CD8-positive, alpha-beta memory T cell (primary cell): ENCODE measurements at regions not wholly inside any gene's neighbourhood (a gene's known extent, or its start where the extent isn't known, plus 50 kb on each side); places are given as distances from the start of the nearest gene placed in this dataset.

ENCODE experiments used
- CTCF ChIA-PET: fragments of 350-600 bp; sonication (Branson Sonifier 250); formaldehyde crosslinking; loops from one replicate; lab custom pipeline; 2021; ENCODE audit warnings: antibody characterized with exemption; lab: Charles Lee
- POLR2A ChIA-PET: fragments of 350-600 bp; sonication (Branson Sonifier 250); formaldehyde crosslinking; loops from one replicate; lab custom pipeline; 2021; ENCODE audit warnings: antibody characterized with exemption; lab: Charles Lee
- DNase-seq, 5 donors: peaks; one replicate each; pipeline versions ENCODE4 v3.0.0 to v3.0.0-alpha.2; 2020 to 2022; ENCODE audit warnings: mixed read lengths in 1 of 5
- H3K27ac ChIP-seq: one replicate; pipeline ENCODE4 v1.7.0; 2013; ENCODE audit warnings: low read depth, mild to moderate bottlenecking, low read length, moderate library complexity
- H3K27me3 ChIP-seq: 2 replicates; pipeline ENCODE4 v1.7.0; 2013; ENCODE audit warnings: low read length, mild to moderate bottlenecking; ENCODE audit not compliant: insufficient read depth, poor library complexity, severe bottlenecking
- H3K36me3 ChIP-seq: 2 replicates; pipeline ENCODE4 v1.7.0; 2013; ENCODE audit warnings: mild to moderate bottlenecking, low read length, moderate library complexity; ENCODE audit not compliant: insufficient read depth
- H3K4me1 ChIP-seq: 2 replicates; pipeline ENCODE4 v1.7.0; 2013; ENCODE audit warnings: mild to moderate bottlenecking, low read length, moderate library complexity; ENCODE audit not compliant: insufficient read depth
- H3K4me3 ChIP-seq: 2 replicates; pipeline ENCODE4 v1.7.0; 2013; ENCODE audit warnings: mild to moderate bottlenecking, low read length
- H3K9me3 ChIP-seq: 2 replicates; pipeline ENCODE4 v1.7.0; 2013; ENCODE audit warnings: mild to moderate bottlenecking, low read length
- H3K27ac Mint-ChIP-seq, 8 donors: one replicate each; pipeline ENCODE4 v1.8.0; 2020 to 2021; ENCODE audit warnings: mixed read lengths in 8 of 8, mild to moderate bottlenecking in 6 of 8, inconsistent platforms in 3 of 8, moderate library complexity in 3 of 8
- H3K27me3 Mint-ChIP-seq, 2 donors: one replicate each; pipeline ENCODE4 v1.8.0; 2020 to 2021; ENCODE audit warnings: mixed read lengths in 2 of 2, mild to moderate bottlenecking in 1 of 2, moderate library complexity in 1 of 2
- H3K36me3 Mint-ChIP-seq, 3 donors: one replicate each; pipeline ENCODE4 v1.8.0; 2020 to 2021; ENCODE audit warnings: mixed read lengths in 3 of 3, inconsistent platforms in 1 of 3, mild to moderate bottlenecking in 1 of 3
- H3K4me1 Mint-ChIP-seq, 3 donors: one replicate each; pipeline ENCODE4 v1.8.0; 2020 to 2021; ENCODE audit warnings: mixed read lengths in 3 of 3, inconsistent platforms in 1 of 3, mild to moderate bottlenecking in 1 of 3
- H3K4me3 Mint-ChIP-seq, 7 donors: one replicate each; pipeline ENCODE4 v1.8.0; 2020 to 2021; ENCODE audit warnings: mixed read lengths in 7 of 7, mild to moderate bottlenecking in 6 of 7, moderate library complexity in 4 of 7, inconsistent platforms in 2 of 7
- H3K9me3 Mint-ChIP-seq, 5 donors: one replicate each; pipeline ENCODE4 v1.8.0; 2020 to 2022; ENCODE audit warnings: mixed read lengths in 5 of 5, mild to moderate bottlenecking in 3 of 5, moderate library complexity in 2 of 5, inconsistent platforms in 1 of 5

GRCh38 chr3:153343988-153344782, 182.2 kb downstream of the RAP2B start:
- POLR2A ChIA-PET = no interaction called here
- no peaks in the 10 kb centered on the region for H3K27me3 Mint-ChIP-seq
- CTCF ChIA-PET = no interaction called here

GRCh38 chr3:153348457-153349107, 186.6 kb downstream of the RAP2B start:
- H3K36me3 Mint-ChIP-seq = peaks cover 0 to 15% (median 0%) of the 10 kb centered on the region in 3 donors
- ChIA-PET CTCF (interaction anchor here (1.5 kb wide), 1 partner anchor 86 kb away, joined by 4 read pairs; no protein-coding TSS in a partner anchor), POLR2A (no interaction called here)
- peaks cover 0 to 4% (median 3%) of the 10 kb centered on the region in 5 donors for H3K9me3 Mint-ChIP-seq
- no peak overlapping the region for H3K4me3 Mint-ChIP-seq
- H3K4me1 Mint-ChIP-seq = no peaks in the 10 kb centered on the region
- Histone ChIP-seq H3K36me3 (no peaks in the 10 kb centered on the region), H3K9me3 (no peaks in the 10 kb centered on the region), H3K4me1 (no peaks in the 10 kb centered on the region), H3K27ac (no peak overlapping the region), H3K4me3 (no peak overlapping the region), H3K27me3 (no peaks in the 10 kb centered on the region)
- H3K27me3 Mint-ChIP-seq = peaks cover 4 to 6% of the 10 kb centered on the region in 2 donors
- no peak for DNase-seq
- H3K27ac Mint-ChIP-seq = no peak overlapping the region

More at GRCh38 chr3:153343988-153344782, 182.2 kb downstream of the RAP2B start:
- Mint-ChIP-seq H3K36me3 (peaks cover 0 to 25% (median 0%) of the 10 kb centered on the region in 3 donors), H3K4me3 (no peak overlapping the region), H3K9me3 (peaks cover 0 to 10% (median 4%) of the 10 kb centered on the region in 5 donors), H3K27ac (no peak overlapping the region), H3K4me1 (no peaks in the 10 kb centered on the region)
- no peaks in the 10 kb centered on the region for H3K27me3 ChIP-seq
- no peaks in the 10 kb centered on the region for H3K4me1 ChIP-seq
- no peaks in the 10 kb centered on the region for H3K9me3 ChIP-seq
- no peak overlapping the region for H3K4me3 ChIP-seq
- H3K27ac ChIP-seq = no peak overlapping the region
- H3K36me3 ChIP-seq = no peaks in the 10 kb centered on the region
- DNase-seq = no peak

GRCh38 chr3:153349108-153349499, 187.1 kb downstream of the RAP2B start:
- Histone ChIP-seq H3K27me3 (no peaks in the 10 kb centered on the region), H3K4me3 (no peak overlapping the region), H3K9me3 (no peaks in the 10 kb centered on the region), H3K27ac (no peak overlapping the region), H3K4me1 (no peaks in the 10 kb centered on the region), H3K36me3 (no peaks in the 10 kb centered on the region)
- Mint-ChIP-seq H3K4me1 (no peaks in the 10 kb centered on the region), H3K27me3 (peaks cover 4 to 6% of the 10 kb centered on the region in 2 donors), H3K36me3 (peaks cover 0 to 15% (median 0%) of the 10 kb centered on the region in 3 donors), H3K9me3 (peaks cover 0 to 4% (median 3%) of the 10 kb centered on the region in 5 donors), H3K4me3 (no peak overlapping the region), H3K27ac (no peak overlapping the region)
- CTCF ChIA-PET = interaction anchor here (1.5 kb wide), 1 partner anchor 85 kb away, joined by 4 read pairs; no protein-coding TSS in a partner anchor
- DNase-seq = no peak
- POLR2A ChIA-PET = no interaction called here

GRCh38 chr3:153350420-153350819, 188.4 kb downstream of the RAP2B start:
- Mint-ChIP-seq H3K27ac (no peak overlapping the region), H3K4me3 (no peak overlapping the region), H3K36me3 (peaks cover 0 to 15% (median 0%) of the 10 kb centered on the region in 3 donors), H3K4me1 (no peaks in the 10 kb centered on the region), H3K27me3 (peaks cover 4 to 6% of the 10 kb centered on the region in 2 donors), H3K9me3 (peaks cover 0 to 3% (median 0%) of the 10 kb centered on the region in 5 donors)
- Histone ChIP-seq H3K4me1 (no peaks in the 10 kb centered on the region), H3K4me3 (no peak overlapping the region), H3K27ac (no peak overlapping the region), H3K9me3 (no peaks in the 10 kb centered on the region), H3K36me3 (no peaks in the 10 kb centered on the region), H3K27me3 (no peaks in the 10 kb centered on the region)
- CTCF ChIA-PET = no interaction called here
- no peak for DNase-seq
- POLR2A ChIA-PET = no interaction called here

GRCh38 chr3:153354641-153355040, 192.6 kb downstream of the RAP2B start:
- H3K36me3 ChIP-seq = no peaks in the 10 kb centered on the region
- Mint-ChIP-seq H3K36me3 (peaks cover 0 to 5% (median 0%) of the 10 kb centered on the region in 3 donors), H3K27me3 (peaks cover 4 to 6% of the 10 kb centered on the region in 2 donors), H3K9me3 (no peaks in the 10 kb centered on the region), H3K4me1 (no peaks in the 10 kb centered on the region), H3K27ac (peak overlapping the region in 1 of 8 donors; percentile 26), H3K4me3 (no peak overlapping the region)
- no peak for DNase-seq
- CTCF ChIA-PET = no interaction called here
- POLR2A ChIA-PET = no interaction called here
- H3K27ac ChIP-seq = no peak overlapping the region
- no peaks in the 10 kb centered on the region for H3K9me3 ChIP-seq
- H3K4me1 ChIP-seq = no peaks in the 10 kb centered on the region
- H3K4me3 ChIP-seq = no peak overlapping the region
- no peaks in the 10 kb centered on the region for H3K27me3 ChIP-seq

- Histone ChIP-seq H3K36me3 (no peaks in the 10 kb centered on the region), H3K27ac (no peak overlapping the region), H3K27me3 (no peaks in the 10 kb centered on the region), H3K4me3 (no peak overlapping the region), H3K9me3 (no peaks in the 10 kb centered on the region), H3K4me1 (no peaks in the 10 kb centered on the region)
- DNase-seq = no peak
- ChIA-PET CTCF (no interaction called here), POLR2A (no interaction called here)
- Mint-ChIP-seq H3K27me3 (peaks cover 4 to 6% of the 10 kb centered on the region in 2 donors), H3K27ac (peak overlapping the region in 1 of 8 donors; percentile 7), H3K36me3 (peaks cover 0 to 5% (median 0%) of the 10 kb centered on the region in 3 donors), H3K4me1 (no peaks in the 10 kb centered on the region), H3K4me3 (no peak overlapping the region), H3K9me3 (no peaks in the 10 kb centered on the region)
Observed at GRCh38 chr3:153355559-153355958, 193.5 kb downstream of the RAP2B start.

GRCh38 chr3:153356908-153357307, 194.9 kb downstream of the RAP2B start:
- no peak overlapping the region for H3K4me3 ChIP-seq
- H3K4me3 Mint-ChIP-seq = no peak overlapping the region

GRCh38 chr3:153357436-153357835, 195.4 kb downstream of the RAP2B start:
- H3K27ac Mint-ChIP-seq = no peak overlapping the region
- H3K27me3 ChIP-seq = no peaks in the 10 kb centered on the region
- H3K36me3 ChIP-seq = no peaks in the 10 kb centered on the region
- H3K4me1 ChIP-seq = no peaks in the 10 kb centered on the region
- H3K9me3 ChIP-seq = no peaks in the 10 kb centered on the region
- no peak overlapping the region for H3K4me3 Mint-ChIP-seq
- ChIA-PET CTCF (no interaction called here), POLR2A (no interaction called here)
- peaks cover 0 to 2% (median 2%) of the 10 kb centered on the region in 5 donors for H3K9me3 Mint-ChIP-seq
- no peak overlapping the region for H3K27ac ChIP-seq
- no peak overlapping the region for H3K4me3 ChIP-seq
- no peak for DNase-seq
- H3K4me1 Mint-ChIP-seq = no peaks in the 10 kb centered on the region
- H3K36me3 Mint-ChIP-seq = peaks cover 0 to under 1% (median 0%) of the 10 kb centered on the region in 3 donors
- peaks cover 0 to 6% of the 10 kb centered on the region in 2 donors for H3K27me3 Mint-ChIP-seq

More at GRCh38 chr3:153356908-153357307, 194.9 kb downstream of the RAP2B start:
- H3K27me3 Mint-ChIP-seq = peaks cover 4 to 6% of the 10 kb centered on the region in 2 donors
- Histone ChIP-seq H3K9me3 (no peaks in the 10 kb centered on the region), H3K36me3 (no peaks in the 10 kb centered on the region), H3K4me1 (no peaks in the 10 kb centered on the region), H3K27me3 (no peaks in the 10 kb centered on the region), H3K27ac (no peak overlapping the region)
- ChIA-PET CTCF (no interaction called here), POLR2A (no interaction called here)
- peak overlapping the region in 1 of 8 donors; percentile 40 for H3K27ac Mint-ChIP-seq
- no peak for DNase-seq
- H3K36me3 Mint-ChIP-seq = no peaks in the 10 kb centered on the region
- H3K9me3 Mint-ChIP-seq = no peaks in the 10 kb centered on the region
- H3K4me1 Mint-ChIP-seq = no peaks in the 10 kb centered on the region
